Sigmoid colon (tissue), 3 donors: ENCODE measurements at regions not wholly inside any gene's neighbourhood (a gene's known extent, or its start where the extent isn't known, plus 50 kb on each side); places are given as distances from the start of the nearest gene placed in this dataset.

ENCODE experiments used
- CTCF ChIP-seq, 4 experiments: fragments of 450-650 bp in 3 of 4; fragments of 200-600 bp in 1 of 4; IDR thresholded peaks; one replicate each; pipeline ENCODE4 v1.5.1; 2016 to 2019; ENCODE audit warnings: antibody characterized with exemption in 4 of 4, mild to moderate bottlenecking in 3 of 4, moderate library complexity in 2 of 4
- POLR2A ChIP-seq, 2 donors: fragments of 450-650 bp; IDR thresholded peaks; one replicate each; pipeline ENCODE4 v1.6.1; 2016; ENCODE audit warnings: antibody characterized with exemption in 2 of 2, mild to moderate bottlenecking in 2 of 2, moderate library complexity in 2 of 2

- TF ChIP-seq CTCF (IDR thresholded peaks at IDR 0.05), result no peak
- TF ChIP-seq POLR2A (IDR thresholded peaks at IDR 0.05), result no peak
These were observed 112.9 kb upstream of the NOCT start for GRCh38 chr4:138902705-138903104.
